DOHH2 (cell line): ENCODE measurements at regions not wholly inside any gene's neighbourhood (a gene's known extent, or its start where the extent isn't known, plus 50 kb on each side); places are given as distances from the start of the nearest gene placed in this dataset.

Experiments
- H3F3A ChIP-seq: fragments of 200-600 bp; sonication (generic), shearing (Covaris generic); 2 replicates; pipeline ENCODE4 v1.6.0; 2016; ENCODE audit warnings: antibody characterized with exemption, mild to moderate bottlenecking; ENCODE audit not compliant: control insufficient read depth, insufficient read depth
- H3K27ac ChIP-seq: fragments of 200-600 bp; sonication (generic); 2 replicates; pipeline ENCODE4 v1.5.1; 2014; ENCODE audit warnings: low read depth, mild to moderate bottlenecking, low read length, moderate library complexity
- H3K27me3 ChIP-seq: fragments of 200-600 bp; sonication (generic); 2 replicates; pipeline ENCODE4 v1.6.1; 2014; ENCODE audit warnings: mild to moderate bottlenecking, low read length, mixed read lengths; ENCODE audit not compliant: control insufficient read depth
- H3K36me3 ChIP-seq: fragments of 200-600 bp; sonication (generic); 2 replicates; pipeline ENCODE4 v1.6.1; 2014; ENCODE audit warnings: mild to moderate bottlenecking, low read length, moderate library complexity, mixed read lengths; ENCODE audit not compliant: control insufficient read depth
- H3K4me1 ChIP-seq: fragments of 200-600 bp; sonication (generic); 2 replicates; pipeline ENCODE4 v1.6.1; 2014; ENCODE audit warnings: mild to moderate bottlenecking, low read length, mixed read lengths; ENCODE audit not compliant: control insufficient read depth
- H3K4me2 ChIP-seq: fragments of 200-600 bp; sonication (generic); 2 replicates; pipeline ENCODE4 v1.6.0; 2014; ENCODE audit warnings: mild to moderate bottlenecking, low read length, moderate library complexity
- H3K4me3 ChIP-seq: fragments of 200-600 bp; sonication (generic); 2 replicates; pipeline ENCODE4 v1.5.1; 2014; ENCODE audit warnings: mild to moderate bottlenecking, low read length, mixed read lengths
- H3K79me2 ChIP-seq: fragments of 200-600 bp; sonication (generic); 2 replicates; pipeline ENCODE4 v1.6.1; 2014; ENCODE audit warnings: mild to moderate bottlenecking, low read length, mixed read lengths; ENCODE audit not compliant: control insufficient read depth
- H3K9me2 ChIP-seq: fragments of 200-600 bp; sonication (generic); replicated peaks from 2 replicates; pipeline ENCODE4 v1.6.1; 2014; ENCODE audit warnings: mild to moderate bottlenecking, low read length, mixed read lengths; ENCODE audit not compliant: control insufficient read depth
- H3K9me3 ChIP-seq: fragments of 200-600 bp; sonication (generic); 2 replicates; pipeline ENCODE4 v1.6.1; 2014; ENCODE audit warnings: antibody characterized with exemption, low read length, mixed read lengths; ENCODE audit not compliant: control insufficient read depth, insufficient read depth
- H4K20me1 ChIP-seq: fragments of 200-600 bp; sonication (generic); 2 replicates; pipeline ENCODE4 v1.6.0; 2014; ENCODE audit warnings: low read depth, mild to moderate bottlenecking, antibody characterized with exemption, low read length, moderate library complexity; ENCODE audit not compliant: control insufficient read depth, insufficient read depth
- EZH2phosphoT487 ChIP-seq: fragments of 200-600 bp; sonication (generic); IDR thresholded peaks from 2 replicates; pipeline ENCODE4 v1.6.1; 2017; ENCODE audit warnings: borderline replicate concordance, mild to moderate bottlenecking, antibody characterized with exemption, low read length, moderate library complexity, mixed read lengths
- TF ChIP-seq, protein P1 (sequence below): fragments of 200-600 bp; sonication (generic); IDR thresholded peaks from one replicate; pipeline ENCODE4 v1.5.1; 2014; ENCODE audit warnings: antibody characterized with exemption, mild to moderate bottlenecking, low read depth, low read length; ENCODE audit not compliant: poor library complexity, severe bottlenecking

DNA sequence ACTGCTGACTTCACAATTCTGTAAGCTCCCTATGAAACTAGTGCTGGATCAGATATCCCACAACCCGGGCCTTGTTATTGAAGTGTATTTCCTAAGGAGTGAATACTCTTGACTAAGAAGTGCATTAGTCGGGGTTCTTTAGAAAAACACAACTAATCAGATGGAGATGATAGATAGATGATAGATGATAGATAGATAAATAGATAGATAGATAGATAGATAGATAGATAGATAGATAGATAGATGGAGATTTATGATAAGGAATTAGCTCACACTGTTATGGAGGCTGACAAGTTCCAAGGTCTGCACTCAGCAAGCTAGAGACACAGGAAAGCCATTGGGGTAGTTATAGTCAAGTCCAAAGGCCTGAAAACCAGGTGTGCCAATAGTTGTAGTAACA is 214.6 kb upstream of the COX7C start:
- Histone ChIP-seq H3K9me2 (no peaks in the 10 kb centered on the region), H3K4me3 (no peak overlapping the region), H3K27ac (no peak overlapping the region), H3F3A (no peaks in the 10 kb centered on the region), H3K36me3 (no peaks in the 10 kb centered on the region), H3K4me2 (no peak overlapping the region), H3K4me1 (no peaks in the 10 kb centered on the region), H4K20me1 (no peaks in the 10 kb centered on the region), H3K9me3 (no peaks in the 10 kb centered on the region), H3K27me3 (no peaks in the 10 kb centered on the region), H3K79me2 (no peaks in the 10 kb centered on the region)
- TF ChIP-seq, protein P1, sequence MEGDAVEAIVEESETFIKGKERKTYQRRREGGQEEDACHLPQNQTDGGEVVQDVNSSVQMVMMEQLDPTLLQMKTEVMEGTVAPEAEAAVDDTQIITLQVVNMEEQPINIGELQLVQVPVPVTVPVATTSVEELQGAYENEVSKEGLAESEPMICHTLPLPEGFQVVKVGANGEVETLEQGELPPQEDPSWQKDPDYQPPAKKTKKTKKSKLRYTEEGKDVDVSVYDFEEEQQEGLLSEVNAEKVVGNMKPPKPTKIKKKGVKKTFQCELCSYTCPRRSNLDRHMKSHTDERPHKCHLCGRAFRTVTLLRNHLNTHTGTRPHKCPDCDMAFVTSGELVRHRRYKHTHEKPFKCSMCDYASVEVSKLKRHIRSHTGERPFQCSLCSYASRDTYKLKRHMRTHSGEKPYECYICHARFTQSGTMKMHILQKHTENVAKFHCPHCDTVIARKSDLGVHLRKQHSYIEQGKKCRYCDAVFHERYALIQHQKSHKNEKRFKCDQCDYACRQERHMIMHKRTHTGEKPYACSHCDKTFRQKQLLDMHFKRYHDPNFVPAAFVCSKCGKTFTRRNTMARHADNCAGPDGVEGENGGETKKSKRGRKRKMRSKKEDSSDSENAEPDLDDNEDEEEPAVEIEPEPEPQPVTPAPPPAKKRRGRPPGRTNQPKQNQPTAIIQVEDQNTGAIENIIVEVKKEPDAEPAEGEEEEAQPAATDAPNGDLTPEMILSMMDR, result no peak
- no peak for TF ChIP-seq EZH2phosphoT487

DNA sequence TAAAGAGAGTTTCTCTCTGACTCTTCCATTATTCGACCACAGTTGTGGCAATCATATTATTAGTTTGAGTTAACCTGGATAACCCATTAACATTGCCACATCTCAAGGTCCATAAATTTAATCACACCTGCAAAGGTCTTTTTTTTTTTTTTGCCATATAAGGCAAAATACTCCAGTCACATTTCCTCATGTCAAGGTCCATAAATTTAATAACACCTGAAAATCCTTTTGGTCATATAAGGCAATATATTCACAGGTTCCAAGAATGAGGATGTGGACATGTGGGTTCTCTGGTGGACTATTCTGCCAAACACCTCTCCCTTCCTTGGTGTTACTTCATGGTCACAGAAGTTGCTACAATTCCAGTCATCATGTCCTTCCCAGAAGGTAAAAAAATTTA is 213.5 kb upstream of the COX7C start:
- Histone ChIP-seq H3K27ac (no peak overlapping the region), H3K79me2 (no peaks in the 10 kb centered on the region), H3K36me3 (no peaks in the 10 kb centered on the region), H3K4me3 (no peak overlapping the region), H3K9me3 (no peaks in the 10 kb centered on the region), H4K20me1 (no peaks in the 10 kb centered on the region), H3K4me2 (no peak overlapping the region), H3K9me2 (no peaks in the 10 kb centered on the region), H3F3A (no peaks in the 10 kb centered on the region), H3K27me3 (no peaks in the 10 kb centered on the region), H3K4me1 (no peaks in the 10 kb centered on the region)
- TF ChIP-seq, protein P1, result no peak
- TF ChIP-seq EZH2phosphoT487, result no peak

DNA sequence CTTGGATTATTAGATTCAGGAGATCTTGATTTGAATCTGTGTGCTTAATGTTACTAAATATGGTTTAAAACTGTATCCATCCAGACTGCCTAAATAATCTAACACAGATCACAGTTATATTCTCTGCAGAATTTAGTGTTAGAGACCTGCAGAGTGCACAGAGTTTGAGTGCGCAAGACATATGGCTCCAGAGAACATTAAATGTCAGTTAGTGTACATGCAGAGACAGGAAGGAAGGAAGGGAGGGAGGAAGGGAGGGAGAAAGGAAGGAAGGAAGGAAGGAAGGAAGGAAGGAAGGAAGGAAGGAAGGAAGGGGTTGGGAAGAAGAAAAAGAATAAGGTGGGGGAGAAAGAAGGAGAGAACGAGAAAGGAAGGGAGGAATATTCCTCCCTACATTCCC is 210.0 kb upstream of the COX7C start:
- no peaks in the 10 kb centered on the region for H3K9me2 ChIP-seq
- H3K27me3 ChIP-seq, result no peaks in the 10 kb centered on the region
- H3K36me3 ChIP-seq, result no peaks in the 10 kb centered on the region
- no peak overlapping the region for H3K4me2 ChIP-seq
- H3K9me3 ChIP-seq, result no peaks in the 10 kb centered on the region
- H4K20me1 ChIP-seq, result no peaks in the 10 kb centered on the region
- H3K4me1 ChIP-seq, result no peaks in the 10 kb centered on the region
- no peak for TF ChIP-seq EZH2phosphoT487
- TF ChIP-seq, protein P1, result no peak
- H3F3A ChIP-seq, result no peaks in the 10 kb centered on the region
- H3K79me2 ChIP-seq, result no peaks in the 10 kb centered on the region
- no peak overlapping the region for H3K4me3 ChIP-seq
- no peak overlapping the region for H3K27ac ChIP-seq

DNA sequence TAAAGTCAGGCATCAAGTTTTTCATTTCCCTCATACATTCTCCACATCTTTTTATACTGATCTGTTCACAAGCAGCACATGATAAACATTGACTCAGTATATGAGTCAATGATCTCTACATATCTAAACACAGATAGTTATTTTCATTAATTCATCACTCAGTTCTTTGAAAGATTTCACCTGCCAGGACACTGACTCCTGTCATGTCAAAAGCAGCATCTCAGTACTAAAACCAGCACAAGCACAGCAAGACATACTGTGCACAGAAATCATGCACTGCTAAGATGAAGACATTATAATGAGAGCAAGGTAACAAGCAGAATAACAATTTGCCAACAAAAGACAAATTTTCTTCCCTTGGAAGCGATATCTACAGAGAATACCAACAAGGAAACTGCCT is 206.1 kb upstream of the COX7C start:
- H3K9me3 ChIP-seq, result no peaks in the 10 kb centered on the region
- H3K9me2 ChIP-seq, result no peaks in the 10 kb centered on the region
- H3K79me2 ChIP-seq, result no peaks in the 10 kb centered on the region
- H3F3A ChIP-seq, result no peaks in the 10 kb centered on the region
- TF ChIP-seq EZH2phosphoT487, result no peak
- TF ChIP-seq, protein P1, result no peak
- H3K27me3 ChIP-seq, result no peaks in the 10 kb centered on the region
- no peaks in the 10 kb centered on the region for H4K20me1 ChIP-seq
- no peaks in the 10 kb centered on the region for H3K4me1 ChIP-seq
- H3K36me3 ChIP-seq, result no peaks in the 10 kb centered on the region
- H3K4me2 ChIP-seq, result no peak overlapping the region
- H3K4me3 ChIP-seq, result no peak overlapping the region
- no peak overlapping the region for H3K27ac ChIP-seq
